H7 (cell line): ENCODE measurements at regions not wholly inside any gene's neighbourhood (a gene's known extent, or its start where the extent isn't known, plus 50 kb on each side); places are given as distances from the start of the nearest gene placed in this dataset.

Experiments used
- DNase-seq: peaks from one replicate; pipeline ENCODE4 v3.0.0; 2012
- H3K27me3 ChIP-seq: 2 replicates; pipeline ENCODE4 v1.6.0; 2011; ENCODE audit warnings: mild to moderate bottlenecking, low read length; ENCODE audit not compliant: control insufficient read depth, insufficient read depth
- H3K36me3 ChIP-seq: replicated peaks from 2 replicates; pipeline ENCODE4 v1.5.1; 2011; ENCODE audit warnings: low read length; ENCODE audit not compliant: control insufficient read depth, insufficient read depth
- H3K4me3 ChIP-seq: 2 replicates; pipeline ENCODE4 v1.5.1; 2011; ENCODE audit warnings: low read depth, mild to moderate bottlenecking, control low read depth, low read length, moderate library complexity; ENCODE audit not compliant: insufficient read depth

GRCh38 chr15:61721418-61721817 lies 338.8 kb downstream of the VPS13C start:
- Histone ChIP-seq H3K27me3 (no peaks in the 10 kb centered on the region; the same call in 1 of the 2 replicates), H3K36me3 (no peaks in the 10 kb centered on the region), H3K4me3 (no peak overlapping the region)
- no peak for DNase-seq

GRCh38 chr15:61720197-61720704 lies 340.0 kb downstream of the VPS13C start:
- no peaks in the 10 kb centered on the region for H3K36me3 ChIP-seq
- no peaks in the 10 kb centered on the region; the same call in 1 of the 2 replicates for H3K27me3 ChIP-seq
- no peak for DNase-seq
- H3K4me3 ChIP-seq = no peak overlapping the region

GRCh38 chr15:61715082-61715481 lies 345.2 kb downstream of the VPS13C start:
- H3K4me3 ChIP-seq = no peak overlapping the region
- H3K27me3 ChIP-seq = no peaks in the 10 kb centered on the region
- no peak for DNase-seq
- no peaks in the 10 kb centered on the region for H3K36me3 ChIP-seq

GRCh38 chr15:61712129-61712759 lies 348.0 kb downstream of the VPS13C start:
- no peaks in the 10 kb centered on the region for H3K27me3 ChIP-seq
- DNase-seq = no peak
- H3K4me3 ChIP-seq = no peak overlapping the region
- no peaks in the 10 kb centered on the region for H3K36me3 ChIP-seq

GRCh38 chr15:61702224-61703020 lies 357.8 kb downstream of the VPS13C start:
- DNase-seq = peak; percentile 51
- Histone ChIP-seq H3K36me3 (no peaks in the 10 kb centered on the region), H3K4me3 (no peak overlapping the region), H3K27me3 (no peaks in the 10 kb centered on the region)

- Histone ChIP-seq H3K4me3 (no peak overlapping the region), H3K27me3 (no peaks in the 10 kb centered on the region), H3K36me3 (no peaks in the 10 kb centered on the region)
- DNase-seq = no peak
These were observed 358.8 kb downstream of the VPS13C start for GRCh38 chr15:61701455-61701854.

- H3K27me3 ChIP-seq = no peaks in the 10 kb centered on the region
- no peak overlapping the region for H3K4me3 ChIP-seq
These were observed 359.4 kb downstream of the VPS13C start for GRCh38 chr15:61700803-61701202.

GRCh38 chr15:61697796-61698195 lies 362.5 kb downstream of the VPS13C start:
- no peaks in the 10 kb centered on the region for H3K27me3 ChIP-seq
- no peaks in the 10 kb centered on the region for H3K36me3 ChIP-seq
- no peak overlapping the region for H3K4me3 ChIP-seq
- DNase-seq = no peak

More at GRCh38 chr15:61700803-61701202, 359.4 kb downstream of the VPS13C start:
- H3K36me3 ChIP-seq = no peaks in the 10 kb centered on the region
- no peak for DNase-seq

GRCh38 chr15:61689067-61689466 lies 371.2 kb downstream of the VPS13C start:
- no peak overlapping the region for H3K4me3 ChIP-seq
- H3K27me3 ChIP-seq = no peaks in the 10 kb centered on the region
- H3K36me3 ChIP-seq = no peaks in the 10 kb centered on the region
- DNase-seq = no peak

GRCh38 chr15:61687651-61688050 lies 372.6 kb downstream of the VPS13C start:
- H3K4me3 ChIP-seq = no peak overlapping the region
- no peak for DNase-seq
- no peaks in the 10 kb centered on the region for H3K27me3 ChIP-seq
- H3K36me3 ChIP-seq = no peaks in the 10 kb centered on the region

GRCh38 chr15:61687124-61687523 lies 373.1 kb downstream of the VPS13C start:
- DNase-seq = no peak
- Histone ChIP-seq H3K36me3 (no peaks in the 10 kb centered on the region), H3K27me3 (no peaks in the 10 kb centered on the region), H3K4me3 (no peak overlapping the region)

- no peak for DNase-seq
- H3K4me3 ChIP-seq = no peak overlapping the region
- no peaks in the 10 kb centered on the region for H3K27me3 ChIP-seq
- no peaks in the 10 kb centered on the region for H3K36me3 ChIP-seq
These were observed 374.3 kb downstream of the VPS13C start for GRCh38 chr15:61685971-61686370.

GRCh38 chr15:61685534-61685933 lies 374.7 kb downstream of the VPS13C start:
- Histone ChIP-seq H3K36me3 (no peaks in the 10 kb centered on the region), H3K4me3 (no peak overlapping the region), H3K27me3 (no peaks in the 10 kb centered on the region)
- no peak for DNase-seq

GRCh38 chr15:61684749-61685467 lies 375.3 kb downstream of the VPS13C start:
- Histone ChIP-seq H3K4me3 (no peak overlapping the region), H3K36me3 (no peaks in the 10 kb centered on the region)
- no peak for DNase-seq

More at GRCh38 chr15:61684749-61685467, 375.3 kb downstream of the VPS13C start:
- H3K27me3 ChIP-seq = no peaks in the 10 kb centered on the region
